Activated T-cell treated with anti-CD3 and anti-CD28 coated beads, Interleukin-2, amount 50 U/mL, for 72 hours (primary cell): ENCODE measurements at regions not wholly inside any gene's neighbourhood (a gene's known extent, or its start where the extent isn't known, plus 50 kb on each side); places are given as distances from the start of the nearest gene placed in this dataset.
"Not testable (repeated sequence)": the region's sequence is repeated elsewhere in the genome, so short reads cannot be mapped to it uniquely, and the experiment has no call there.

Experiments used
- ATAC-seq, 2 donors: fragments of 150-1000 bp; cut with Tn5 transposase; replicated peaks in 1 of 2; 2 replicates each; pipeline ENCODE4 v1.10.0; 2021; ENCODE audit warnings: moderate library complexity in 2 of 2, mild to moderate bottlenecking in 1 of 2
- DNase-seq, 2 donors: peaks; one replicate each; pipeline ENCODE4 v3.0.0; 2021 to 2022; ENCODE audit warnings: mixed read lengths in 1 of 2
- H3K27ac Mint-ChIP-seq: one replicate; pipeline ENCODE4 v1.8.0; 2022; ENCODE audit warnings: mild to moderate bottlenecking, moderate library complexity, mixed read lengths
- H3K27me3 Mint-ChIP-seq: one replicate; pipeline ENCODE4 v1.8.0; 2022; ENCODE audit warnings: low read depth, mixed read lengths
- H3K36me3 Mint-ChIP-seq, 2 donors: one replicate each; pipeline ENCODE4 v1.8.0; 2022; ENCODE audit warnings: mixed read lengths in 2 of 2, mild to moderate bottlenecking in 1 of 2; ENCODE audit not compliant: insufficient read depth in 2 of 2
- H3K4me1 Mint-ChIP-seq: one replicate; pipeline ENCODE4 v1.8.0; 2022; ENCODE audit warnings: low read depth, mixed read lengths
- H3K4me3 Mint-ChIP-seq, 2 donors: one replicate each; pipeline ENCODE4 v1.8.0; 2022; ENCODE audit warnings: mild to moderate bottlenecking in 2 of 2, mixed read lengths in 2 of 2, moderate library complexity in 2 of 2
- H3K9me3 Mint-ChIP-seq, 2 donors: one replicate each; pipeline ENCODE4 v1.8.0; 2022; ENCODE audit warnings: mixed read lengths in 2 of 2

DNA sequence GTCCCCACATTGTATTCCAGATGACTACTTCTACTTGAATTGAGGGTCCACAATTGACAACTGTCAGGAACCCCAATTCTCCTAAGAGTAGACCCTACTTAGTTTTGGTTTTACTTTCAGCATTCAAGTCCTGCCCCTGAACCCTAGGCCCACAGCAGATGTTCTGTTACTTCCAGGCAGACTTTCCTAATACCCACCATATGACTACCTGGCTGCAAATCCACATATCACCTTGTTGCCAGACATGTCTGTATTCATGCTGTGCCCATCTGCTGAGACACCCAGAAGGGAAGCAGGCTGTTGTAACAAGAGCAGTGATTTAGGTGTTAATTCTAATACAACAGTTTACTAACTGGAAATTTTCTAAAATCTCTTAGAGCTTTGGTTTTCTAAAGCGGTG lies 235.1 kb upstream of the CCDC54 start:
- no peak overlapping the region for H3K4me3 Mint-ChIP-seq
- no peak for DNase-seq
- no peaks in the 10 kb centered on the region for H3K36me3 Mint-ChIP-seq
- no peak overlapping the region for H3K27ac Mint-ChIP-seq
- no peaks in the 10 kb centered on the region for H3K4me1 Mint-ChIP-seq
- no peak for ATAC-seq
- peaks cover 1 to 5% of the 10 kb centered on the region in 2 donors for H3K9me3 Mint-ChIP-seq
- peaks cover 10% of the 10 kb centered on the region for H3K27me3 Mint-ChIP-seq

DNA sequence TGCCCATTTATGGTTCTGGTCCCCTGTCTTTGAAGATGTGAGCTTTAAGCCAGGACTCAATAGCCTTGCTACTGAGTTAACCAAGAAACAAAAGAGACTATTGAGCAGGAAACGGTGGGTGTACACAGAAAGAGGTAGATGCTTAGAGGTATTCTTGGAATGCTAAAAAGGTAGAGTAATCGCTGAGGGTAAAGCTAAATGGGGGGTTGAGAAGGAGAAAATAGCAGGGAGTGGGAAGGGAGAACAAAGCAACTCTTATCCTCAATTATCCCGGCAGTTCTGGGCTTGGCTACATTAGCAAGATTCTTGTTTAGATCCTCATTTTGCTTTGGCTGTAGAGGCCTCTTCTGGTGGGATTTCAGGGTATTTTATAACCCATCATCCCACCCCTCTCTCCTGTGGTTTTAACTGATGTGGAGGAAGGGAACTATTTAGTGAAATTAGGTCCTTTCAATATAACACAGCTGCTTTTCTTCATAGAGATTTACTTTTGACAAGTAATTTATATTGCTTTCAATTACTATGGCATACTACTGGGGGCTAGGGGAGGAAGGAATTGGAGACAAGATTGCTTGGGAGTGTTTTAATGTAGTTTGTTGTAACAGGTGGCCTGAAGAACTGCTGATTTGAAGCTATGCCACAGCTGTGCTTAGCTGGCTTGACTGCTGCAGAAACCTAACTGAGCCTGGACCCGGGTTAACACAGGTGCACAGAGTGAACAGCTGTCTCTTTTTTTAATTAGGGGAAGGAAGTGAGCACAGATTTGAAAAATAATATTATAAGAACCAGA lies 234.3 kb upstream of the CCDC54 start:
- Mint-ChIP-seq H3K36me3 (no peaks in the 10 kb centered on the region), H3K27me3 (peaks cover 10% of the 10 kb centered on the region), H3K9me3 (peaks cover 1 to 5% of the 10 kb centered on the region in 2 donors), H3K4me3 (no peak overlapping the region), H3K4me1 (no peaks in the 10 kb centered on the region), H3K27ac (no peak overlapping the region)
- DNase-seq: no peak
- ATAC-seq: no peak

DNA sequence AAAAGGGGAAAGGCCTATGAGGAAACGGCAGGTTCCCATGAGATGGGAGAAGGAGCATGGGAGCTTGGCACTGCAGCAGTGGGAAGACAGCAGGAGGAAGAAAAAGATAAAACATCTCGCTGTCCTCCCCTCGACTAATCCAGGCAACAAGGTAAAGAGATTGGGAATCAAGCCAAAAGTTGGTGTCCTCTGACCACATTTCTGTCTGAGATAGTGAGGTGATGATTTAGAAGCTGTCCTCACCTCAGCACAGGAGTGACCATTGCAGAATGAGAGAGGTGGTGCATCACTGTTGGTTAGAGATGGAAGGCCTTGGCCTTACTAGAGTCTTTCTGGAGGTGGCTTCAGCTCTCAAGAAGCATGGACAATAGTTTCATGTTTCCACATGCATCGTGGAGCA lies 226.6 kb upstream of the CCDC54 start:
- Mint-ChIP-seq H3K27ac (no peak overlapping the region), H3K27me3 (no peaks in the 10 kb centered on the region), H3K4me1 (no peaks in the 10 kb centered on the region), H3K9me3 (peaks cover 3% of the 10 kb centered on the region in 2 donors), H3K36me3 (no peaks in the 10 kb centered on the region), H3K4me3 (no peak overlapping the region)
- no peak for ATAC-seq
- DNase-seq: no peak

DNA sequence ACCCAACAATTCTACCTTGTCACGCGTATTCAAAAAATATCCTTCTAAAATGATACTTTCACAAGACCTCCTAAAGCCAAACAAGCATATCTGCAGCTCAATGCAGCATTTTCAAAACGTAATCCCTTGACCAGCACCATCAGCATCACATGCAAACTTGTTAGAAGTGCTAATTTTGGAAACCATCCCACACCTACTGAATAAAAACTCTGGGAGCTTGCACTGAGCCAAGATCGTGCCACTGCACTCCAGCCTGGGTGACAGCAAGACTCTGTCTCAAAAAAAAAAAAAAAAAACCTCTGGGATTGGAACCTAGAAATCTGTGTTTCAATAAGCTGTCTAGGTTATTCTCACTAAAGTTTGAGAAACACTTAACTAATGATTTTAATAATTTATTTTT lies 223.3 kb upstream of the CCDC54 start:
- Mint-ChIP-seq H3K4me1 (no peaks in the 10 kb centered on the region), H3K9me3 (peaks cover 9 to 12% of the 10 kb centered on the region in 2 donors), H3K36me3 (peaks cover 3 to 6% of the 10 kb centered on the region in 2 donors), H3K27me3 (no peaks in the 10 kb centered on the region), H3K4me3 (no peak overlapping the region), H3K27ac (no peak overlapping the region)
- ATAC-seq: no peak
- no peak for DNase-seq

DNA sequence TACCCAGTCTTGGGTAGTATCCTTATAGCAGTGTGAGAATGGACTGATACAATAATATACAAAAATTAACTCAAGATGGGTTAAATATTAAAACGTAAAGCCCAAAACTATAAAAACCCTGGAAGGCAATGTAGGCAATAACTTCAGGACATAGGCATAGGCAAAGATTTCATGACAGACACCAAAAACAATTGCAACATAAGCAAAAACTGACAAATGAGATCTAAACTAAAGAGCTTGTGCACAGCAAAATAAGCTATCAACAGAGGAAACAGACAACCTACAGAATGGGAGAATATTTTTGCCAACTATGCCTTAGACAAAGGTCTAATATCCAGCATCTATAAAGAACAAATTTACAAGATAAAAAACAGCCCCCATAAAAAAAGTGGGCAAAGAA lies 204.8 kb upstream of the CCDC54 start:
- Mint-ChIP-seq H3K27ac (no peak overlapping the region), H3K9me3 (peaks cover 9 to 11% of the 10 kb centered on the region in 2 donors), H3K27me3 (no peaks in the 10 kb centered on the region), H3K4me1 (no peaks in the 10 kb centered on the region), H3K36me3 (no peaks in the 10 kb centered on the region), H3K4me3 (no peak overlapping the region)
- no peak for DNase-seq
- no peak for ATAC-seq

DNA sequence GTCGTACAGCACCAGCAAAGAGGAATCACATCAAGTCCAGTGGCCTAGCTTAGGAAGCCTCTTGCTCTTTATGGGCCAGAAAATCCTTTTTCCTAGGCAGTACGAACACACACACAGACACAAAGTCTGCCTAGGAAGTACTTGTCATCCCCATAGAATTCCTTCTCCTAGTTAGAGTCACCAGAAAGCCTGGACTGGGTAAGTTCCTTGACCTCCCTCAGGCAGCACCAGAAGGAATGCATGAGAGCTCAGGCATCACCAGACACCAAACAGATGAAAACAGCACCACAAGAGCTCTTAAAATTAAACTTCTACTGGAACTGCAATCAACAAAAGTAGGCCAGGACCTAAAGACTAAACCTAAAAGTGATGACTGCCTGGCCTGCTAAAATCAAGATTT lies 192.9 kb upstream of the CCDC54 start:
- DNase-seq (no peak), ATAC-seq (no peak)
- Mint-ChIP-seq H3K4me1 (no peaks in the 10 kb centered on the region), H3K4me3 (no peak overlapping the region), H3K9me3 (peaks cover 0 to 2% of the 10 kb centered on the region in 2 donors), H3K27me3 (no peaks in the 10 kb centered on the region), H3K27ac (no peak overlapping the region), H3K36me3 (no peaks in the 10 kb centered on the region)

DNA sequence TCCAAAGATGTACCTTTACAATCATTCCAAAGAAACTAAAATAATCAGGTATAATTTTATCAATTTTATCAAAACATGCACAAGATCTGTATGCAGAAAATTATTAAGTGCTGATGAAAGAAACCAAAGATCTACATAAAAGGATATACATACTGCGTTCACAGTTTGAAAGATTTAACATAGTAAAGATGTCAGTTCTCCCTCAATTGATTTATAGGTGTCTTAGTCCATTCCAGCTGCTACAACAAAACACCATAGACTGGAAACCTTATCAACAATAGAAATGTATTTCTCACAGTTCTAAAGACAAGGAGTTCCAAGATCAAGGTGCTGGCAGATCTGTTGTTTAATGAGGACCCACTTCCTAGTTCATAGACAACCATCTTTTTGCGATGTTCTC lies 189.0 kb upstream of the CCDC54 start:
- Mint-ChIP-seq H3K27me3 (no peaks in the 10 kb centered on the region), H3K9me3 (no peaks in the 10 kb centered on the region), H3K4me3 (no peak overlapping the region), H3K27ac (no peak overlapping the region), H3K36me3 (no peaks in the 10 kb centered on the region), H3K4me1 (no peaks in the 10 kb centered on the region)
- no peak for DNase-seq
- ATAC-seq: no peak

DNA sequence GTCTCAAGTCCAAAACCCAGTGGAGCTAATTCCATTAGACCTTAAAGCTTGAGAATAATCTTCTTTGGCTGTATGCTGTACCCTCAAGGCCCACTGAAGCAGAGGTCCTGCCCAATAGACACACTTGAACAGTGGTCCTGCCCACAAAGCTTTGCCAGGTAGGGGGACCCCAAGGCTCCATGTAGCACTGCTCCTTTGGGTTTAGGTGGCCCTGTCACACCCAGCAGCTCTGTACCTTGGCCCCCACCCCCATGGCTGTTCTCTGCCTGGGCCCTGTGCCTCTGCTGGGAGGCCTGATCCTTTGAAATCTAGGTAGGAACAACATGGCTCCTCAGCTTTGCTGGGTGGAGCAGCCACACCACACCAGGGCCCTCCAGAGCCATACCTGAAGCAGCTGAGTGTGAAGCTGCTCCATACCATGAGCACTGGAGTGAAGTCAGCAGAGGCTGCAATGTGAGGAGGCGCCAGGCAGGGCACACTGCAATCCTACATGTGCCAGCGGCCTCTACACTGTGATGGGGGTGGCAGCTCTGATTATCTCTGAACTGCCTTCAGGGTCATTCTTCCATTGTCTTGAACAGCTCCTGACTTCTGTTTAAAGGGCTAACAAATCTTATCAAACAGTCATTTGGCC lies 188.0 kb upstream of the CCDC54 start:
- no peaks in the 10 kb centered on the region for H3K9me3 Mint-ChIP-seq
- no peaks in the 10 kb centered on the region for H3K4me1 Mint-ChIP-seq
- no peaks in the 10 kb centered on the region for H3K36me3 Mint-ChIP-seq
- DNase-seq (no peak), ATAC-seq (no peak)
- H3K27ac Mint-ChIP-seq: no peak overlapping the region
- H3K27me3 Mint-ChIP-seq: no peaks in the 10 kb centered on the region
- H3K4me3 Mint-ChIP-seq: no peak overlapping the region

DNA sequence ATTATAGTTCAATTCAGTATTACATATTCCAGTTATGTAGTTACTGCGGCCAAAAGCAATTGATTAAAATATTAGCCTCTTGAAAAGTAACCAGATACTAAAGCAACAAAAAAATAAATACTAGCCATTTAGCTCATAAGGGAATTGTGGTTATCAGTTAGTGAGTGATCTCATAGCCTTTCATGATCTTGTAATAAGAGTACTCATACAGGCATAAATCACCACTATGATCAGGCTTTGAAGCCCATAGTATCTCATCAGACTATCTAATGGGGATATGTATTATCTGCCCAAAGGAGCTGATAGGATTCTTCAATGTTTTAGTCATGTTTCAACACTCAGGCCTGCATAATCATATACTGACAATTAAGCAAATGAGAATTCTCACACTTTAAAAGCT lies 184.1 kb upstream of the CCDC54 start:
- DNase-seq (no peak), ATAC-seq (no peak)
- H3K36me3 Mint-ChIP-seq: no peaks in the 10 kb centered on the region
- H3K9me3 Mint-ChIP-seq: no peaks in the 10 kb centered on the region
- H3K27ac Mint-ChIP-seq: no peak overlapping the region
- no peak overlapping the region for H3K4me3 Mint-ChIP-seq
- peaks cover 7% of the 10 kb centered on the region for H3K27me3 Mint-ChIP-seq
- H3K4me1 Mint-ChIP-seq: no peaks in the 10 kb centered on the region

DNA sequence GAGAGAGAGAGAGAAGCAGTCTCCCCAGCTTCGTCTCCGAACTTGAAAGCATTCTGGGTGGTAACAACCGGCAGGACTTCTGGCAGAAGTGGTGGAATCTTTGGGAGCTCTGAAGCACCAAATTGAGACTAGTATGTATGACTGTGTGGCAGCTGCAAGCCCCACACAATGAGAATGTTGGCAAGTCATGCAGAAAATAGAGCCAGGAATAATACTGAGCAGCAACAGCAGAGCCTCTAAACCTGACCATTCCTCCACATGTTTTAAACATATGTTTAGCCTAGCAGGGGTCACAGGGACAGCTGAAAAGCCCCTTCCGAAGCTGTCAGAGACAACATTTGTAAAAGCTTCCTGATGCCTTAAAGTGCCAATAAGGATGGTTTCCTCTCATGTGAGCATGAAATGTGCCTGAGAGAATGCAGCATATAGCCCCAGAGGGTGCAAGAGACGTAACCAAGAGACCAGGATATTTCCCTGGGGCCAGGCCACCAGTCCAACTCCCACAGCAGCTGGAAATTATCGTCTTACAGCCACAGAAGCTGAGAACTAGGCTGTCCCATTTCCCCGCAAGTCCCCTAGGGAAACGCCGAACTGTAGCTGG lies 178.6 kb upstream of the CCDC54 start:
- H3K27me3 Mint-ChIP-seq: peaks cover 14% of the 10 kb centered on the region
- H3K4me3 Mint-ChIP-seq: no peak overlapping the region
- no peak for ATAC-seq
- no peaks in the 10 kb centered on the region for H3K36me3 Mint-ChIP-seq
- DNase-seq: no peak
- H3K9me3 Mint-ChIP-seq: no peaks in the 10 kb centered on the region
- no peak overlapping the region for H3K27ac Mint-ChIP-seq
- H3K4me1 Mint-ChIP-seq: no peaks in the 10 kb centered on the region

DNA sequence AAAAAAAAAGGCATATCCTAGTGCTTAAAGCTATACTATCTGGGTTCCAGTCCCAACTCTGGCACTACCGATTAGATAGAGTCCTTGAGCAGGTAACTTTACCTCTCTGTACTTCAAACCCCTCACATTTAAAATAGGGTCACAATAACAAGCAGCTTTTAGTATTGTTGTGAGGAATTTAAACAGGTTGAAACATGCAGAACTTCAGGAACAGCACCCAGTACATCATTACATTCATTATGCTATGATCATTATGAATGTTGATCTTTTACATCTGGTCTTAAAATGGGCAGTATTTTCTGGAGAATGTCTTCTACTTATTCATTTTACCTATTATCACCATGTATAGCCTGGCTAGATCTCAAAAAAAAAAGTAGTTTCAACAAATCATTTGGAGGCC lies 176.1 kb upstream of the CCDC54 start:
- ATAC-seq (no peak), DNase-seq (no peak)
- Mint-ChIP-seq H3K9me3 (no peaks in the 10 kb centered on the region), H3K4me3 (no peak overlapping the region), H3K27me3 (peaks cover 8% of the 10 kb centered on the region), H3K36me3 (no peaks in the 10 kb centered on the region), H3K27ac (peak overlapping the region; percentile 8), H3K4me1 (no peaks in the 10 kb centered on the region)

DNA sequence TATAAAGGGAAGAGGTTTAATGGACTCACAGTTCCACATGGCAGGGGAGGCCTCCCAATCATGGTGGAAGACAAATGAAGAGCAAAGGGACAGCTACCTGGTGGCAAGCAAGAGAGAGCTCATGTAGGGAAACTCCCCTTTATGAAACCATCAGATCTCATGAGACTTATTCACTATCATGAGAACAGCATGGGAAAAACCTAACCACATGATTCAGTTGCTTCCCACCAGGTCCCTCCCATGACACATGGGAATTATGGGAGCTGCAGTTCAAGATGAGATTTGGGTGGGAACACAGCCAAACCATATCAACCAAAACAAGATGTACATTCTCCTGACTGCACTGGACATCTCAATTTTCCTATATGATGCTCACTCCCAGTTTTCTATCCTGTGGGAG lies 174.4 kb upstream of the CCDC54 start:
- H3K9me3 Mint-ChIP-seq, ATAC-seq, H3K4me3 Mint-ChIP-seq, H3K36me3 Mint-ChIP-seq, DNase-seq, H3K27ac Mint-ChIP-seq, H3K4me1 Mint-ChIP-seq: not testable (repeated sequence)
- H3K27me3 Mint-ChIP-seq: peaks cover 17% of the 10 kb centered on the region

DNA sequence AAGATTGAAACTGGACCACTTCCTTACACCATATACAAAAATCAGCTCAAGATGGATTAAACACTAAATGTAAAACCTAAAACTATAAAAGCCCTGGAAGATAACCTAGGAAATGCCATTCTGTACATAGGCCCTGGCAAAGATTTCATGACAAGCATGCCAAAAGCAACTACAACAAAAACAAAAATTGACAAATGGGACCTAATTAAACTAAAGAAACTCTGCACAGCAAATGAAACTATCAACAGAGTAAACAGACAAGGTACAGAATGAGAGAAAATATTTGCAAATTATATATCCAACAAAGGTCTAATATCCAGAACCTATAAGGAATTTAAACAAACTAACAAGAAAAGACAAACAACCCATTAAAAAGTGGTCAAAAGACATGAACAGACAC lies 173.1 kb upstream of the CCDC54 start:
- Mint-ChIP-seq H3K4me1 (no peaks in the 10 kb centered on the region), H3K36me3 (no peaks in the 10 kb centered on the region), H3K27me3 (peaks cover 23% of the 10 kb centered on the region), H3K4me3 (no peak overlapping the region), H3K9me3 (no peaks in the 10 kb centered on the region), H3K27ac (no peak overlapping the region)
- ATAC-seq (no peak), DNase-seq (no peak)
